Vagina (tissue), 2 donors: ENCODE measurements at regions not wholly inside any gene's neighbourhood (a gene's known extent, or its start where the extent isn't known, plus 50 kb on each side); places are given as distances from the start of the nearest gene placed in this dataset.

ENCODE experiments used
- DNase-seq, 2 donors: peaks; one replicate each; pipeline ENCODE4 v3.0.0-alpha.2; 2017; ENCODE audit errors: extremely low spot score in 2 of 2
- H3K27ac ChIP-seq: fragments of 200-600 bp; sonication (generic); one replicate; pipeline ENCODE4 v1.5.1; 2019
- H3K27me3 ChIP-seq: fragments of 200-600 bp; sonication (generic); one replicate; pipeline ENCODE4 v1.5.1; 2019
- H3K36me3 ChIP-seq, 2 donors: fragments of 200-600 bp; sonication (generic); one replicate each; pipeline ENCODE4 v1.5.1; 2017 to 2019
- H3K4me1 ChIP-seq: fragments of 200-600 bp; sonication (generic); one replicate; pipeline ENCODE4 v1.5.1; 2019
- H3K4me3 ChIP-seq, 2 donors: fragments of 200-600 bp; sonication (generic); 1 replicate in 1 of 2; 2 replicates in 1 of 2; pipeline ENCODE4 v1.5.1; 2016 to 2019
- H3K9me3 ChIP-seq: fragments of 200-600 bp; sonication (generic); one replicate; pipeline ENCODE4 v1.5.1; 2019
- CTCF ChIP-seq, 3 experiments: fragments of 450-650 bp in 2 of 3; fragments of 200-600 bp in 1 of 3; sonication (generic) in 1 of 3; IDR thresholded peaks; one replicate each; pipeline ENCODE4 v1.5.1; 2017 to 2019; ENCODE audit warnings: antibody characterized with exemption in 3 of 3, mild to moderate bottlenecking in 2 of 3, moderate library complexity in 2 of 3
- POLR2A ChIP-seq, 2 donors: fragments of 450-650 bp; IDR thresholded peaks; one replicate each; pipeline ENCODE4 v1.6.1; 2017; ENCODE audit warnings: antibody characterized with exemption in 2 of 2, mild to moderate bottlenecking in 2 of 2, moderate library complexity in 2 of 2
- POLR2AphosphoS5 ChIP-seq, 2 donors: sonication (generic); formaldehyde crosslinking; IDR thresholded peaks; one replicate each; pipeline ENCODE4 v1.9.0; 2017; ENCODE audit warnings: antibody characterized with exemption in 2 of 2, mild to moderate bottlenecking in 2 of 2, low read depth in 1 of 2; ENCODE audit not compliant: insufficient read depth in 1 of 2
- intact Hi-C: fragments of 100-400 bp; cut with DNase I; formaldehyde crosslinking; loops from one replicate; pipeline ENCODE4 v1.15.1; 2023

- Histone ChIP-seq H3K27ac (no peak overlapping the region), H3K4me3 (no peak overlapping the region), H3K36me3 (no peaks in the 10 kb centered on the region), H3K4me1 (no peaks in the 10 kb centered on the region), H3K9me3 (no peaks in the 10 kb centered on the region), H3K27me3 (no peaks in the 10 kb centered on the region)
- intact Hi-C loops, result no loop called here
- no peak for DNase-seq
- TF ChIP-seq POLR2A (IDR thresholded peaks at IDR 0.05) (no peak), POLR2AphosphoS5 (IDR thresholded peaks at IDR 0.05; ENCODE audit: insufficient read depth in 1 of 2, low read depth in 1 of 2) (no peak), CTCF (IDR thresholded peaks at IDR 0.05) (no peak)
Observed at GRCh38 chr20:60899320-60899719, 352.7 kb upstream of the CDH4 start.

- DNase-seq, result no peak
- TF ChIP-seq CTCF (IDR thresholded peaks at IDR 0.05), result no peak
- no peak for TF ChIP-seq POLR2A (IDR thresholded peaks at IDR 0.05)
- no peak for TF ChIP-seq POLR2AphosphoS5 (IDR thresholded peaks at IDR 0.05; ENCODE audit: insufficient read depth in 1 of 2, low read depth in 1 of 2)
- intact Hi-C loops, result no loop called here
- Histone ChIP-seq H3K27ac (no peak overlapping the region), H3K4me1 (no peaks in the 10 kb centered on the region), H3K27me3 (no peaks in the 10 kb centered on the region), H3K4me3 (no peak overlapping the region), H3K9me3 (no peaks in the 10 kb centered on the region), H3K36me3 (no peaks in the 10 kb centered on the region)
Observed at GRCh38 chr20:60900618-60901017, 351.4 kb upstream of the CDH4 start.

GRCh38 chr20:60901831-60902230, 350.2 kb upstream of the CDH4 start:
- no peak overlapping the region for H3K4me3 ChIP-seq
- no peaks in the 10 kb centered on the region for H3K4me1 ChIP-seq
- no peak for DNase-seq
- H3K27me3 ChIP-seq, result no peaks in the 10 kb centered on the region
- no peaks in the 10 kb centered on the region for H3K36me3 ChIP-seq
- TF ChIP-seq POLR2AphosphoS5 (IDR thresholded peaks at IDR 0.05; ENCODE audit: insufficient read depth in 1 of 2, low read depth in 1 of 2), result no peak
- TF ChIP-seq POLR2A (IDR thresholded peaks at IDR 0.05), result no peak
- TF ChIP-seq CTCF (IDR thresholded peaks at IDR 0.05), result no peak
- intact Hi-C loops, result no loop called here
- H3K27ac ChIP-seq, result no peak overlapping the region
- H3K9me3 ChIP-seq, result no peaks in the 10 kb centered on the region

GRCh38 chr20:60903325-60903971, 348.6 kb upstream of the CDH4 start:
- Histone ChIP-seq H3K9me3 (no peaks in the 10 kb centered on the region), H3K4me1 (no peaks in the 10 kb centered on the region), H3K27ac (no peak overlapping the region), H3K4me3 (no peak overlapping the region), H3K36me3 (no peaks in the 10 kb centered on the region), H3K27me3 (no peaks in the 10 kb centered on the region)
- intact Hi-C loops, result no loop called here
- TF ChIP-seq POLR2A (IDR thresholded peaks at IDR 0.05) (no peak), CTCF (IDR thresholded peaks at IDR 0.05) (no peak), POLR2AphosphoS5 (IDR thresholded peaks at IDR 0.05; ENCODE audit: insufficient read depth in 1 of 2, low read depth in 1 of 2) (no peak)
- no peak for DNase-seq

- H3K27me3 ChIP-seq, result no peaks in the 10 kb centered on the region
Observed at GRCh38 chr20:60904730-60905129, 347.3 kb upstream of the CDH4 start.

More at GRCh38 chr20:60904730-60905129, 347.3 kb upstream of the CDH4 start:
- Histone ChIP-seq H3K36me3 (no peaks in the 10 kb centered on the region), H3K9me3 (no peaks in the 10 kb centered on the region), H3K4me3 (no peak overlapping the region), H3K27ac (no peak overlapping the region), H3K4me1 (no peaks in the 10 kb centered on the region)
- TF ChIP-seq POLR2A (IDR thresholded peaks at IDR 0.05) (no peak), POLR2AphosphoS5 (IDR thresholded peaks at IDR 0.05; ENCODE audit: insufficient read depth in 1 of 2, low read depth in 1 of 2) (no peak), CTCF (IDR thresholded peaks at IDR 0.05) (no peak)
- intact Hi-C loops, result no loop called here
- DNase-seq, result no peak
